HG02970 (cell line): ENCODE measurements at regions not wholly inside any gene's neighbourhood (a gene's known extent, or its start where the extent isn't known, plus 50 kb on each side); places are given as distances from the start of the nearest gene placed in this dataset.

Experiments
- ATAC-seq: cut with Tn5 transposase; IDR thresholded peaks from one replicate; pipeline ENCODE4 v1.9.1; 2021; ENCODE audit warnings: mild to moderate bottlenecking, moderate library complexity, moderate number of reproducible peaks; ENCODE audit not compliant: unreplicated experiment, low FRiP score

DNA sequence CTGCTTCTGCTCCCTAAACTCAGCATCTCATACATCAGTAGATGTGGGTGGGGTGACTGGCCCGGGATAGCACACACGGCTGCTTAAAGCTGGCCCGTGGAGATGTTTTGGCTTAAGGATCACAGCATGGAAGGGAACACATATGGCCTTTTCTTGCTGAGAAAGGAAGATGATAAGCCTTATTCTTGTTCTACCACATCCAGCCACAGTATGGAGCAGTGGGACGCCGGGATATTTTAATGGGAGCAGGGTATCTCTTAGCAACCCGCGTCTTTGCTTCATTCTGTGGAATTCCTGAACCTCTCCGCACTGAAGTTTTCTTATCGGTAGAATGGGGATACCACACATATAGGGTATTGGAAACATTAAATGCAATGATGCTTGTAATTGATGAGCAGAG lies 94.1 kb upstream of the PROK2 start:
- ATAC-seq: no peak

DNA sequence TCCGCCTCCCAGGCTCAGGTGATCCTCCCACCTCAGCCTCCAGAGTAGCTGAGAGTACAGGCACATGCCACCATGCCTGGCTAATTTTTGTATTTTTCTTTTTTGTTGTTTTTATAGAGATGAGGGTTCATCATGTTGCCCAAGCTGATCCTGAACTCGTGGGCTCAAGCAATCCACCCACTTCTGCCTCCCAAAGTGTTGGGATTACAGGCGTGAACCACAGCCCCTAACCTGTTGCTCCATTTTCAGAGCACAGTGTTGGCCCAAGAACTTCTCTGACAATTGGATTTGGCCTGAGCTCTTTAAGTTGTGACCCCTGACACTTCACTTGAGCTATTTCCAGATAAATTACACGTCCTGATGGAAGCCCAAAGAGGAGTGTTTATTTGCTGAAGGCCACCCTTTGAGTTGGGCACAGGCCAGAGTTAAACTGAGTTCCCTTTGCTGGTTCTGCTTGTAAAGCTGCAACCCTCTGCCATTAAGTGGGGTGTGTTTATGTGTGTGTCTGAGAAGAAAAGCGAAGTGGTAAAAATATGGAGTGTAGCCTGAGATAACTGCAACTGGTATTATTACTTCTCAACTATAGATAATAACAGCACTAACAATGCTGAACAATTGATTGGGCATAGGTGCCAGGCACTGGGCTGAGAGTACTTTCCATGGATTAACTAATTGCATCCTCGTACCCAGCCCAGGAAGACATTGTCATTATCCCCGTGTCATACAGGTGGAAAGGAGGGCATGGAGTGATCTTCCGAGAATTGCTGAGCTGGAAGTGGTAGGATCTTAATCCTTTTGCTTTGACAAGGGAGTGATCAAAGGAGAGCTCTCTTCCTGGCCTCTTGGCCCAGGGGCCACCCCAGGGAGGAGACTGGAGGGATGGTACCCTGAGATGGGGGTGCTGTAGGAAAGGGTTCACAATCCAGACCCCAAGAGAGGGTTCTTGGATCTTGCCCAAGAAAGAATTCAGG lies 91.5 kb upstream of the PROK2 start:
- ATAC-seq: no peak

DNA sequence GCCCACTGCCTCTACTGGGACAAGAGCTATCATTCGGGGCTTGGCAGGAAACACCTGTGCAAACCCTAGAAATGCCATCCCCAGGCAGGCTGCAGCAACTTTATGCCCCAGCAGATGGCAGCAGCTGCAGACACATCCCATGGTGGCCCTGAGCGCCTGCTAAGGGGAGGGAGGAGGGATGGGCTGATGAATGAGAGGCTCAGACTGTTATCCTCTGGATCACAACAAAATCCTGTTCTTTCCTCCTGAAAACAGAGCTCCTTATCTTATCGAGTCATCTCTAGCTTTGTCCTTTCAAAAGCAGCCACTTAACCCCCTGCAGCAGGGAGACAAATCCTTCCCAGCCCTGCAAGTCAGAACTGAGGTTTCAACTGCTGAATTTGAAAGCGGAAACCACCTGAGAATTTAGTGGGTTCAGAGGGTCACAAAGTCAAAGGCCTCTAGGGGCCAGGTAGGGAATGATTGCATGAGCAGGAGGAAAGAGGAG lies 90.6 kb upstream of the PROK2 start:
- ATAC-seq: peak; percentile 65

DNA sequence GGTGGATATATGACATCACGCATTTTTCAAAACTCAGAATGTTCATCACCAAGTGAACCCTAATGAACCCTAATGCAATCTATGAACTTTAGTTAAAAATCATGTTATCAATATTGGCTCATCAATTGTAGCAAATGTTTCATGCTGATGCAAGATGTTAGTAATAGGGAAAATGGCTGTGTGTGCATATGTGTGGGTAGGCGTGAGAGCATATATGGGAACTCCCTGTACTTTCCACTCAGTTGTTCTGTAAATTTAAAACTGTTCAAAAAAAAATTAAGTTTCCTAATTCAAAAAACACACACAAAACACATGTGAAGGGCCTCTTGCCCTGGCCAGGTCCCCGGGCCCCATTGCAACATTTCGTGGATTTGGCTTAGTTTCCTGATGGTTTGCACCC lies 89.7 kb upstream of the PROK2 start:
- ATAC-seq: no peak

DNA sequence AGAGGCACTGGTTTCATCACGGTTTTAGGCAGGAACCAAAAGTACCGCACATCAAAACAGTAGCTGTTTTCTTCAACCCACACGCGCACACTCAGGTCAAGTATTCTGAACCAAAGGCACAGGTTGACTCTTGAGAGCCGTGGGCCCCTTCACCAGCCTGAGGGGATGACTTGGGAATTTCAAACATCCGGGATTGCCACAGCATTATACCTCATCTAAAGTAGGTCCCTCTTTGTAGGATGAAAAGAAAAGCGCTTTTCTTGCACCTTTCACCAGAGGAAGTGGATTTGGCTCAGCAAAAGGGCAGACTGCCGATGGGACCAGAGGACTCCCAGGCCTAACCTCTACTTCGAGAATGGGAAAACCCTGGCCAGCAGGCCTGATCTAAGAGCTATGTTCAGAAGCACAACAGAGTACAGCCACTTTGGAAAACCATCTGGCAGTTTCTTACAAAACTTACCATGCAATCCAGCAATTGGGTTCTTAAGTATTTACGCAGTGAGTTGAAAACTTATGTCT lies 88.2 kb upstream of the PROK2 start:
- ATAC-seq: no peak

DNA sequence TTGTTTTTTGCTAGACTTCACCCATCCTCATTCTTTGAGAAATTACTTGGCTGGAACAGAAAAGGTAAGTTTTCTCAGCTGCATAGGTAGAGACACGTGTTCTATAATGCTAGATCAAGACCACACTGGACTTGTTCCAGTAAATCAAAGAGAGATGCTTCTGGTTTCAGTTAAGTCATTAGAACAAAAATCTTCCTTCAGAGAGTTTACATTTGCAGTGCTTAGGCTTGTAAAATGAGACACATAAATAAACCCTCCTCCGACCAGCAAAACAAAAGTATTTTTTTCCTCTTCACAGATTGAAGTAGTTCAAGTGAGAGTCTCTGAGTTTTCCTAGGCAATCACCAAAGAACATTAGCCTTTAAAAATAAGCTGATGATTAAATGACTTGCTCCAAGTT lies 87.3 kb upstream of the PROK2 start:
- no peak for ATAC-seq

DNA sequence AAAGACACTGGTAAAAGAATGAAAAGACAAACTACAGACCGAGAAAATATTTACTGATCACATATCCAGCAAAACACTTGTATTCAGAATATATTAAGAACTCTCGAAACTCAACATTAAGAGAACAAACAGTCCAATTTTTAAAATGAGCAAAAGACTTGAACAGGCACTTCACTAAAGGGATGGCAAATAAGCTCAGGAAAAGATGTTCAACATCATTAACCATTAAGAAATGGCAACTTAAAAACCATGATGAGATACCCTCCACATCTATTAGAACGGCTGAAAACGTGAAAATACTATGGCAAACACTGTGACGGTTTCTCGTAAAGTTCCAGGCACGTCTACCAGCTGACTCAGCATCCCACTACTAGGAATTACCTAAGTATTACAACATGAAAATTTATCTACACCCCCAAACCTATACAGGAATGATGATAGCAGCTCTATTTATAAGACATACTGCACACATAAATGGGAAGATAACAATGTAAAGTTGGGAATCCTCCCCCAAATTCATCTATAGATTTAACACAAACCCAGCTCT lies 86.1 kb upstream of the PROK2 start:
- no peak for ATAC-seq

DNA sequence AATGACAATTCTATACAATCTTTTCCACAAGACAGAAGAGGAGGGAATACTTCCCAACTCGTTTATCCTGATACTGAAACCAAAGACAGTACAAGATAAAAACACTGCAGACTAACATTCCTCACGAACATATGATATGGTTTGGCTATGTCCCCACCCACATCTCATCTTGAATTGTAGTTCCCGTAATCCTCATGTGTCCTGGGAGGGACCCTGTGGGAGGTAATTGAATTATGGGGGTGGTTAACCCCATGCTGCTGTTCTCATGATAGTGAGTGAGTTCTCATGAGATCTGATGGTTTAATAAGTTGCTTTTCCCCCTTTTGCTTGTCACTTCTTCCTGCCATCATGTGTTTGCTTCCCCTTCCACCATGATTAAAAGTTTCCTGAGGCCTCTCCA lies 83.9 kb upstream of the PROK2 start:
- no peak for ATAC-seq

DNA sequence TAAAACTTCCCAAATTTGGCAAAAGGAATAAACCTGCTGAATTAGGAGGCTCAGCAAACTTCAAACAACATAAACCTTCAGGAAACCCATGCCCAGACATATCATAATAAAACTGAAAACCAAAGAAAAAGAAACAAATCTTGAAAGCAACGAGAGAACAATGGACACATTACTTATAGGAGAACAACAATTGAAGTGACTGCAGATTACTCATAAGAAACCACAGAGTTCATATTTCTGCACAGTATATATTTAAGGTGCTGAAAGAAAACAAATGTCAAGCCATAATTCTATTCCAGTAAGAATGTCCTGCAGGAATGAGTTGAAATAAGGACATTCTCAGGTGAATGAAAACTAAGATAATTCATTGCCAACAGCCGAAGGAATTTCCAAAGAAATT lies 80.8 kb upstream of the PROK2 start:
- ATAC-seq: no peak

DNA sequence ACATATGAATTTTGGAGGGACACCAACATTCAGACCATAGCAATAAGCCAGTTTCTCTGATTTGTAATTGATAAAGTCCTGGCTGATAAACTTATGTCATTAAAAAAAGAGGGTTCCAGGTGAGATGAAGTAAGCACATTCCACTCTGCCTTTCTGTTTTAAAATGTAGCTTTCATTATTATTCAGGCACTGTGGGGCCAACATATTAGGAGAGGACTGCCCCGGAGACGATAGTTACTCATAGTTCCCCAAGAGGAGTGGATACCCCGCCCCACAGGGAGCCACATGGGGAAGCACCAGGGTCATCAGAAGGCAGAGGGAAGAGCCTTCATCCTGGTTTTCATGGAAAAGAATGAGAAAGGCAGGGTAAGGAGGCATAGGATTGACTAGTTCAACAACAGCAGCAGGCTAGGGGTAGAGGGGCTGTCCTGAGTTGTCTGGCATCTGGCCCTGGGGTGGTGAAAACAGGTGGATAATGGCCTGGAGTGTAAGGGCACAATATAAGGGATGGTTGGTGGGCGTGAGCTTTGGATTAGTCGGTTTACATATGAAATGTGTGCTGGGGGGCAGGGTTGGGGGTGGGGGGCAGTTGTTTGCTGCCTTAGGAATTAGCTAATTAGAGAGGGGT lies 78.7 kb upstream of the PROK2 start:
- ATAC-seq: no peak

DNA sequence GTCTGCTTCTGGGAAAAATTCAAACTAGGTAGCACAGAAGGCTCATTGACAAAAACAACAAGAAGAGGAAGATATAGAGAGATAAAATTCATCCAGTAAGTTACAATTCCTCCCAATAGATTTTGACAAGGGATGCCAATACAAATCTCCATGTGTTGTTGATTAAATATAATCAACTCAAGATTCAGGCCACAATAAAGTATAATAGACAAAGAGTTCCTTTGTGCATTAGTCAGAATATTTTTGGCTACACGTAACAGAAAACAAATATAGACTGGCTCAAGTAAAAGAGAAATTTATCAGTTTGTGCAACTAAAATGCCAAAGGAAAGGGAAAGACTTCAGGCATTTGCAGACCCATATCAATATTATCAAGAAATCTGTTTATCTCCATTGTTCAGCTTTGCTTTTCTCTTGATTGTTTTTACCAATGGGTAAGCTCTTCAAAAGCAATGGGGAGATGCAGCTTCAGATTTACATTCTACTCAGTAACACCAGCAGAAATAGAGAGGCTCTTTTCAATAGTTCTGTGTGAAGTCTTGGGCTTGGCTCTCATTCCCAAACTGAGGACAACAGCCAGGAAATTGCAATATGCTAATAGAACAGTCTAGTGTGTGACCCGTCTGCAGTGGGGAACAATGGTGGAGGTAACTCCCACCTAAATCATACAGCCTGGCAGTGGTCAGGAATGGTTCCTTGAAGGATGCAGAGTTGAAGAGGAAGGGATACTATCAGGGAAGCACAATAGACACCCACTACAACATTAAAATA lies 77.6 kb upstream of the PROK2 start:
- ATAC-seq: no peak

DNA sequence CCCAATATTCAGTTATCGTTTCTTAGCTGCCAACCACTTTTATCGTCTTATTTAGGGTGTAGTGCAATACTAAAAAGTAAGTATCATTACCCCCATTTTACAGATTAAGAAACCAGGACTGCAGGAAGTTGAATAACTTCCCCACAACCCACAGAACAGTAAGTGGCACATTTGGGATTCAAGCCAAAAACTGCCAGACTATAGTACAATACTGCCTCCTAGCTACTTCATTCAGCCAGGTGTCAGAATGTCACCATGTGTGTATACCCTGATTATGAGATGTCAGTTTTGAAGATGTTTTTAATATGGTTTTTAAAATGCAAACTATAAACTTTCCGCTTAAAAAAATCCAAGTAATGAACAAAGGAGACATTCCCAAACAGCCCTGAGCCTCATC lies 74.2 kb upstream of the PROK2 start:
- no peak for ATAC-seq

DNA sequence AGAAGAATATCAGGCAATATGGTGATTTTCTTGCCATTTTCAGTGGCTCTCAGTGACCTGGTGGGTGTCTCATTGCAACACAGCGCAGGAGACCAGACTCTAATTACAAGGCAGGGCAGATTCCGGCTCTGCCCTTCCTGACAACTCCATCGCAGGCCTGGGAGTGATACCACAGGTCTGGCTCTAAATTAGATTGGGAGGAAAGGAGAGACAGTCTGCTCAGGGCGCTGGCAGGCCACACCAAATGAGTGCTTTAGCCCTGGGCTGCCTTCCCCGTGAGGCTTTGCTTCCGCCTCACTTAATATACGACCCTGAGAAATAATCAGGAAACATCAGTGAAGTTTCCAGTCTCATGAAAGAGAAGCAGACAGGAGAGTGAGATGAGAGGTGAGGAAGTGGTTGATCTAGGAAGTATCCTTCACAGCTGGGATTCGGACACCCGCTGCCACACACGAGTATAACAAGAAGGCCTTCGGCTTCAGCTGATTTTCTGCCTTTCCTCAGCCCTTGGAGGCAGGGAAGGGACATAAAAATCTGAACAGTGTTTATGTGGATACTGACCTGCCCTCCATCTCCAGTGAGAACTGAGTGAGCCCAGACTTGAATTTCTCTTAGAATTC lies 73.7 kb upstream of the PROK2 start:
- no peak for ATAC-seq

DNA sequence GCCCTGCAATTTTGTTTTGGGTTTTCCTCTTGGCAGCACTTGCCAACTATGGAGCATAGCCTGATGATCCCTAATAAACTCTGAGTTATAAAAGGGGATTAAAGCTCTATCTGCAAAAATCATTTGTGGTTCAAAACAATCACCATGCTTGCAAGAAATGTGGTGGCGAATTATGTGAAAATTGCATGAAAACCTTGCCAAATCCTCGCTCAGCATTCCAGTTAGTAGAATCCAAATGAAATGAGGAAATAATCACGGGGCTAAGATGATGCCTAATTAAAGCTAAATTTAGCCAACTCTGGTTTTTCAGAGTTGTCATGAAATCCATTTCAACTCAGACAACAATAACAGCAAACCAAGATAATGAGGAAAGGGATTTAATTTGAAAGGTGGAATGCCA lies 73.0 kb upstream of the PROK2 start:
- no peak for ATAC-seq

DNA sequence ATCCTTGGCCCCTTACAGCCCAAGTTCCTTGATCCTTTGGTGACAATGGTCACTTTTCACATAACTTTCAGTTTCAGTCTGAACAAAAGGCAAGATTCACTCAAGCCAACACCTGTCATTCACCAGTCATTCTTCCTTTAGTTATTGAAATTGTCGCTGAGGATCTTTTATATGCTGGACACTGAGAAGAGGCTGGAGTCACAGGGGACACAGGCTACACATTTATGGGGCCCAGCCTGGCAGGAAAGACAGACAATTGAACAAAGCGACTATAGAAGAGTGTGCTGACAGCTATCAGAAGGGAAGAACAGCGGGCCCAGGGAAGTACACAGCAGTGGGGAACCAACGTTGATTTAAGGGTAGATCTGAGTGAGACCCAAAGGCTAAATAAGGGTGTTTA lies 69.8 kb upstream of the PROK2 start:
- no peak for ATAC-seq

DNA sequence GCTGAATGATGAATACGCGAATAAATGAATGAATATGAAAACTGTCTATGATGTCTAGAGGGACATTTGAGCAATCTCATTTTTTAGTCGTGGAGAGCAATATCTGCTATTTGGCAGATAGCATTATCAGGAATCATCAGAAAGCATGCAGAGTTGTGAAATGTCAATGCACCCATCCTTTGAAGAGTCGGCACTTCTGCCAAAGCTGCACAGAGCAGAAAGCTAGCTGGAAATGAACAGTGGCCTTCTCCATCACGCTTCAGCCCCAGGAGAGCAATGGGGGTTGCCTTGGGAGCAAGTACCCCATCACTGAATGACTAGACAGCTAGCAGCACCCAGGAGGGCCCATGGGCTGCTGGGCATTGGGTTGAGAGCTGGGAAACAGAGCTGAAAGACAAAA lies 69.1 kb upstream of the PROK2 start:
- no peak for ATAC-seq

DNA sequence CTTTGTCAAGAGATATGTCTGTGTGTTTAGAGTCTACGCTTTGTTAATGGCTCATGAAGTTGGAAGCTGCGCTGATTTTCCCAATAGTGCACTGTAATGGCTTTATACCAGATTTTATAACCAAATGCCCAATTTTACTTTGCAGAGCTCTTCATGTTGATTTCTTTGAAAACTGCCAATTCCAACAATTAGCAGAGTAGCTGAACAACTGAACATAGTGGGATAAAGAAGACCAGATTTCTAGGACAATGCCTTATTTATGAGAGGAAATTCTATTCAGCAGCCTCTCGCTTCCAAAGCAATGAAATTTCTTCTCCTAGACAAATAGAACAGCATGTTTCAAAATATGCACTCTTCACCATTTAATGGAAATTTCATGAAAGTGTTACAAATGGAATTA lies 66.9 kb upstream of the PROK2 start:
- ATAC-seq: no peak

DNA sequence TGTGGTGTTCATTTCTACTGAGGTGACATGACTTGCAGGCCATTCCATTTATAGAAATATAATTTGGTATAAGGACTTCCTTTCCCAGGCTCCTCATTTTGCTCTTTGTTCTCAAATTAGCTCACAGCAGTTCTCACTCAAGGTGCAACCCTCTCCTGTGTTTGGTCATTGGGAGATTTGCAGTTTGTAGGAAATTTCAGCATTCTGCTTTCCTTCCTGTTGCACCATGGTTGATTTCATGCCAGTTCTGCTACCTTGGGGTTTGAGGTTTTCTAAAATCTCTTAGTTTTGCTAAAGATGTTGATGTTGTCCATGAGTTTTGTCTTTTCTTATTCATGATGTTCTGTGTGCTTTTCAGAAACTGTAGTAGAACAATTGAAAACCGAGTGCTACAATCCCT lies 65.7 kb upstream of the PROK2 start:
- no peak for ATAC-seq

DNA sequence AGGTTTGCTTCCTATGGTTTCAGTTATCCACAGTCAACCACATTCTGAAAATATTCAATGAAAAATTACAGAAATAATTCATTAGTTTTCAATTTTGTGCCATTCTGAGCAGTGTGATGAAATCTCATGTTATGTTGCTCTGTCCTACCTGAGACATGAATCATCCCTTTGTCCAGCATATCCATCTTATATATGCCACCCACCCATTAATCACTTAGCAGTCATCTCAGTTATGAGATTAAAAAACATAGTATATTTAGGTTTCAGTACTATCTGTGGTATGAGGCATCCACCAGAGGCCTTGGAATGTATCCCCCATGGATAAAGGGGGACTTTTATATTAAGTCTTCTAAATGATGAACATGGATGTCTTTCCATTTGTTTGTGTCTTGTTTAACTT lies 64.7 kb upstream of the PROK2 start:
- ATAC-seq: no peak

DNA sequence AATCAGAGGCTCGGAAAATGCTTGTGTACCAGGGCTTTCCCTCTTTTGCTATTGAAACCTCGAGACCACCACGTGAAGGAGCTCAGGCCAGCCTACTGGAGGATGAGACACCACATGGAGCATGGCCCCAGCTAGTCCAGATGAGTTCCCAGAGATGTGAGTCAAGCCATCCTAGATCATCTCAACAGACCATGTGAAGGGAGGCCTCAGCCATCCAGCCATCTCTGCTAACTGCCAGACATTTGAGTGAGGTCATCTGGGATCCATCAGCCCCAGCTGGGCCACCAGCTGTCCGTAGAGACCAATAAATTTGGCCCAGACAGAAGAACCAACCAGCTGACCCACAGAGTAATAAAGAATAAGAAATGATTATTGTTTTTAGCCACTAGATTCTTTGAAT lies 62.8 kb upstream of the PROK2 start:
- ATAC-seq: no peak
